ENCODE measurements at regions not wholly inside any gene's neighbourhood (a gene's known extent, or its start where the extent isn't known, plus 50 kb on each side); places are given as distances from the start of the nearest gene placed in this dataset.
A peak's percentile ranks its signal among the peaks of the same experiment; 100 is the strongest.

DNA sequence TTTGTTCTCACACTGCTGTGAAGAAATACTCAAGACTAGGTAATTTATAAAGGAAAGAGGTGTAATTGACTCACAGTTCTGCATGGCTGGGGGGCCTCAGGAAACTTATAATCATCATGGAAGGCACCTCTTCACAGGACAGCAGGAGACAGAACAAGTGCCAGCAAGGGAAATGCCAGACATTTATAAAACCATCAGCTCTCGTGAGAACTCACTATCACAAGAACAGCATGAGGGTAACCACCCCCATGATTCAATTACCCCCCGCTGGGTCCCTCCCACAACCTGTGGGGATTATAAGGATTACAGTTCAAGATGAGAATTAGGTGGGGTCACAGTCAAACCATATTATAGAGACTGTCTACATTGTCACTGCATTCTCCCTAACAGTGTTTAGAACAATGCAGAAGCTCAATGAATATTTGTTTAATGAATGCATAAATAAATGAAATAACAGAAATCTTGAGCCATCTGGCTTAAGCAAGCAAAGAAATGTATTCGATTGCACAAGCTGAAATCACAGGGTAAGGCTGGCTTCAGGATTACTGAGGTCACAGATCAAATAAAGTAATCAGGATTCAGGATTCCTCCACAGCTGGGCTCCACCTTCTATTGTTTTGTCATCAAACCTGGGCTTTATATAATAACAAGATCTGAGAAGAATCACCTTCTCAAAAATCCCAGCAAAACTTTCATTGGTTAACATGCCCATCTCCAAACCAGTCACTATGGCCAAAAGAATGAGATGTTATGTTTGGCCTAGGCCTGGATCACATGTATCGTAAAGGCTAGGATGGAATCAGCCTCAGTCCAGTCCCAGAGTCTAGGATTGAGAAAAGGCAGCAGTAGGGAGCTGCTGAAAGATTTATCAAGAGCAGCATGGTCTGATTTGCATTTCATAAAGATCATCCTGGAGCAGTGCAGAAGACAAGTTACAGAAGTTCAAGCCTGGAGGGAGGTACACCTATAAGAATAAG is 137.8 kb upstream of the UBASH3B start:
- no peak overlapping the region; the same call in 1 of the 2 replicates for H3K18ac ChIP-seq (ENCODE audit: low read depth, low read length)
- no peak overlapping the region for H4K91ac ChIP-seq (ENCODE audit: insufficient read depth, low read depth, low read length)
- H3K36me3 ChIP-seq (ENCODE audit: control insufficient read depth, insufficient read depth, low read length): no peaks in the 10 kb centered on the region
- no peak overlapping the region for H2AFZ ChIP-seq (replicated peaks; ENCODE audit: low read length, poor library complexity)
- intact Hi-C loops (cut with micrococcal nuclease): no loop called here
- no peak overlapping the region for H3K23ac ChIP-seq (ENCODE audit: low read depth, low read length)
- no peak overlapping the region for H2BK120ac ChIP-seq (ENCODE audit: low read depth, low read length)
- ChIA-PET CTCF (no interaction called here), POLR2A (ENCODE audit: unreplicated experiment) (no interaction called here)
- in situ Hi-C loops (cut with MboI; ENCODE audit: low sequenced_read_pairs): loop anchor here (25.0 kb wide), 1 partner anchor 1205 kb away; no protein-coding TSS in a partner anchor
- H3K9me3 ChIP-seq (ENCODE audit: control insufficient read depth, insufficient read depth, low read length): no peaks in the 10 kb centered on the region
- no peaks in the 10 kb centered on the region for H3K79me1 ChIP-seq (ENCODE audit: low read depth in 1 of 2, low read length in 2 of 2)
- H3K56ac ChIP-seq (ENCODE audit: extremely low read depth, insufficient read depth, low read length): no peak overlapping the region
- no peak overlapping the region for H2BK15ac ChIP-seq (ENCODE audit: low read depth, low read length)
- no peaks in the 10 kb centered on the region for H3K9me1 ChIP-seq (ENCODE audit: insufficient read depth, low read length)
- peaks cover 3% of the 10 kb centered on the region; the same call in 1 of the 2 replicates for H3K4me1 ChIP-seq (ENCODE audit: control insufficient read depth, insufficient read depth, low read length)
- no TSS peak for BruUV-seq (replicated peaks)
- no peak overlapping the region for H4K5ac ChIP-seq (ENCODE audit: low read depth, low read length)
- dilution Hi-C loops (cut with HindIII; ENCODE audit: low sequenced_read_pairs, unreplicated experiment): no loop called here
- H3K4ac ChIP-seq (ENCODE audit: low read depth, low read length): no peak overlapping the region
- H3K9ac ChIP-seq (ENCODE audit: low read depth, low read length): no peak overlapping the region
- no peak overlapping the region for H3K14ac ChIP-seq (replicated peaks; ENCODE audit: low read depth, low read length)
- TF ChIP-seq NFE2L2 (IDR thresholded peaks at IDR 0.05; ENCODE audit: low read depth, low read length) (no peak), MAZ (IDR thresholded peaks at IDR 0.05; ENCODE audit: borderline replicate concordance, low read depth, low read length) (no peak), MAFK (IDR thresholded peaks at IDR 0.05; ENCODE audit: low read depth, low read length) (no peak), BHLHE40 (IDR thresholded peaks at IDR 0.05; ENCODE audit: low read depth, low read length) (no peak), SMC3 (IDR thresholded peaks at IDR 0.05; ENCODE audit: low read depth, low read length) (no peak), RFX5 (IDR thresholded peaks at IDR 0.05; ENCODE audit: low read depth, low read length) (no peak), FOS (IDR thresholded peaks at IDR 0.05; ENCODE audit: low read depth, low read length) (no peak), MXI1 (IDR thresholded peaks at IDR 0.05; ENCODE audit: borderline replicate concordance, low read depth, low read length) (no peak), POLR2A (IDR thresholded peaks at IDR 0.05; ENCODE audit: low read depth, low read length) (no peak), RAD21 (IDR thresholded peaks at IDR 0.05; ENCODE audit: low read length) (no peak), CHD1 (IDR thresholded peaks at IDR 0.05; ENCODE audit: low read depth, low read length) (no peak), CTCF (conservative IDR thresholded peaks at IDR 0.05; ENCODE audit: low read depth, low read length) (no peak)
- H2AK5ac ChIP-seq (ENCODE audit: low read depth, low read length): no peak overlapping the region
- no peak overlapping the region for H2BK20ac ChIP-seq (ENCODE audit: low read depth, low read length)
- ATAC-seq (ENCODE audit: low read depth) (peak; percentile 67), DNase-seq (no peak)
- H4K20me1 ChIP-seq (ENCODE audit: insufficient read depth, low read length): no peaks in the 10 kb centered on the region
- H3K27ac ChIP-seq (ENCODE audit: insufficient read depth, low read length): peak overlapping the region; percentile 17; the same call in 1 of the 2 replicates
- H3K4me3 ChIP-seq (ENCODE audit: insufficient read depth, low read depth, low read length): no peak overlapping the region
- peaks cover 22% of the 10 kb centered on the region for H3K27me3 ChIP-seq (ENCODE audit: control insufficient read depth, insufficient read depth, low read length)
- H4K8ac ChIP-seq (ENCODE audit: low read depth in 2 of 2, low read length in 2 of 2): no peak overlapping the region
- 33% methylated on average over 1 of the region's 4 CpGs; no CpG with 5 or more reads in 1 of the 2 experiments for WGBS, 2 experiments (ENCODE audit: extremely low coverage in 2 of 2, insufficient read length in 1 of 2)
- no peak overlapping the region for H2BK5ac ChIP-seq (ENCODE audit: low read depth, low read length, poor library complexity, severe bottlenecking)
- H2AK9ac ChIP-seq (replicated peaks; ENCODE audit: low read depth, low read length, poor library complexity): no peak overlapping the region
- H3K4me2 ChIP-seq (ENCODE audit: low read depth, low read length): no peak overlapping the region
